ENCODE measurements at regions not wholly inside any gene's neighbourhood (a gene's known extent, or its start where the extent isn't known, plus 50 kb on each side); places are given as distances from the start of the nearest gene placed in this dataset.

DNA sequence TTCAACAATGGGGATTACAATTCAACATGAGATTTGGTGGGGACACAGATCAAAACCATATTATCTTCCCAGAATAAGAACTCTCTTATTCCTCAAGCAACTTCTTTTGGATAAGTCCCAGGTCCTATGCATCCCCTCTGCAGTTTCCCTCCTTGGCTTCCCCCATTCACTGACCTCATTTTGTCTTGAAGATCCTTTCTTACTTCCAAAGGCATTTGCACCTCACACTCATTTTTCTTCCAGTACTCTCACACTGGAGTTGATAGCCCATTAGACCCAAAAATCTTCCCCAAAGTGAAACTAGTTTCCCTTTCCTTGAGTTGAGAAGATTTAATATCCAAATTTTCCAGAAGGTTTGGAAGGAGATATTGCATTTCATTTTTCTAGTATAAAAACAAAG, 178.0 kb upstream of the DAPK1 start:
- DNase-seq (ENCODE audit: low spot score) (no peak), ATAC-seq (no peak)

DNA sequence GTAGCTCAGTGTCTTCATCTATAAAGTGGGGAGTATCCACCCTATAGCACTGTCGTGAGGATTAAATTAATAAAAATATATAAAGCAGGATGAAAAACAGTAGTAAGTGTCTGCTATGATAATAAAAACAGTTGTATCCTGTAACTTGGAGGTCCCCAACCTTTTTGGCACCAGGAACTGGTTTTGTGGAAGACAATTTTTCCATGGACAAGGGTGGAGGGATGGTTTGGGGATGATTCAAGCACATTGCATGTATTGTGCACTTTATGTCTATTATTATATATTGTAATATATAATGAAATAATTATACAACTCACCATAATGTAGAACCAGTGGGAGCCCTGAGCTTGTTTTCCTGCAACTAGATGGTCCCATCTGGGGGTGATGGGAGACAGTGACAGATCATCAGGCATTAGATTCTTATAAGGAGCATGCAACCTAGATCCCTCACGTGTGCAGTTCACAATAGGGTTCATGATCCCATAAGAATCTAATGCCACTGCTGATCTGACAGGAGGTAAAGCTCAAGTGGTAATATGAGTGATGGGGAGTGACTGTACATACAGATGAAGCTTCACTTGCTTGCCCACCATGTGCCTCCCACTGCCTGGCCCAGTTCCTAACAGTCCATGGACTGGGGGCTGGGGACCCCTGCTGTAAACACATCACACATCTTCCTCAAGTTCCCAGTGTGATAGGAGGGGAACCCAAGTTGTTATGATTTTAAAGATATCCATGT, 177.4 kb upstream of the DAPK1 start:
- no peak for ATAC-seq
- DNase-seq (ENCODE audit: low spot score), result no peak

DNA sequence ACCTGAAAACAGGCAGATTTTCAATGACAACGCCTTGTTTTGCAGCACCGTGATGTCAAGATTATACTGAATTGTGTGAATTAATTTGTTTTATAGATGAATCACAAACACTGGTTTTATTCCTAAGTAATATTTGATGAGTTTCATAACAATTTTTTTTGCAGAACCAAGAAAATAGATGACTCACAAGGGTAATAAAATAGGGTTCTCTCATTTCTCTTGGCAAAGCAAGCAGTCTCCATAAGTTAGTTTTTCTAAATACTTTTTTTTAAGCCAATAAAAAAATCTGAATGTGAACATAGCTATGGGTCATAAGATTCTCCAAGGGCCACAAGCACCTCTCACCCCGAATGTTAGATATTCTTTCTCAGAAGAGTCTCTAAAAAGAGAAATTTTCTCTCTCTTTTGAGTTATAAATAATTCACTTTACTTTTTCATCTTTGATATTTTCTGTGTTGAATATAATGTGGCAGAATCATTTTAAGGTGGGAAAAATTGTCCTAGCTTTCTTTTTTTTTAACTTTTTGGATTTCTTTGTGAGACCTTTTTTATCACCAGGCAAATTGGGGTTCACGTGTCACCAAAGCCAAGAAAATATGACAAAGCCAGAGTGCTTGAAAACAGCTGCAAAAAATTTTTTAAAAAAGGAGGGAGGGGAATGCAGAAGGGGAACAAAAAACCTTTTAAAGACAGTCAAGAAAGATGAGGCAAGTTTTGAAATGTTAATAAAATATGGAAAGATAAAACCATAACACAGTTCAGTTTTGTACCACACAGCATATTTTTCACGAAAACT, 174.6 kb upstream of the DAPK1 start:
- no peak for ATAC-seq
- DNase-seq (ENCODE audit: low spot score), result no peak

DNA sequence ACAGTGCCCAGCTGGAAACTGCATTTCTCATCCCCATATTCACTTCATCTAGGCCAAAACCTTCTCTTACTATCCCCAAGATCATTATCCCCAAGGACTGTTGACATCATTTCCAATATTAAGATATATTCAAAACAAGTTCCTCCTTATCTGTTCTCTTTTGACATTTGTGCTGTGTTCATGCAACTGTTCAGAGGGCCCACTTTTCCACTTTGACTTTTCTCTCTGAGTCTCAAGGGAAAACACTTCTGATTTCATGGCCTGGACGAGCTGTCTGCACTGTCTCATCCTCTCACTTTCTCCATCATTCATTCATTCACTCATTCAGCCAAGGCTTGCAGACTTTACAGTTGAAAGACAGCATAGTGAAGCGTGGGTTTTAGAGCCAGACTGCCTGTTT, 173.7 kb upstream of the DAPK1 start:
- no peak for ATAC-seq
- no peak for DNase-seq (ENCODE audit: low spot score)

GRCh38 chr9:87324613-87325194, 173.0 kb upstream of the DAPK1 start:
- ATAC-seq, result peak; percentile 98
- DNase-seq (ENCODE audit: low spot score), result no peak

DNA sequence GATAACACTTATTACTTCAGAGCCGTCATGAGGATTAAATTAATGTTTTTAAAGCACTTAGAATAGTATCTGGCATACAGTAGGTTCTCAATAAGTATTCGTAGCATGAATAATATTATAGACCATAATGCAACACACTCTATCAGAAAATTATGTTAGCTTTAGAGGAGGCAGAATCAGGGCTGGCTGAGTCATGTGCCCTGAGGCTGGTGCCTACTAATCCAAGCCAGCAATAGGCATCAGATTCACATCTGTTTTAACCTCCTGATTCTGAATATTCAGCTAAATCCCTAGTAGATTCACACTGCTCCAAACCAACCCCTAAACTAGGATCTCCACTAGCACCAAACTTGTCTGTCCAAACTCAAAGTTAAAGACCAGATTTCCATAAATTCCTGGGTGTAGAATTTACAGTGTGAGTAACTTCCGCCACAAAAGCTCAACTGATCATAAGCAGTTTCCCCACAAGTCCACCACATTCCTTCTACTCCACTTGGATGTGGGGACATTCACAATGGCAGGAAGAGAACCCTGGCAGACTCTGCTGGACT, 170.0 kb upstream of the DAPK1 start:
- no peak for DNase-seq (ENCODE audit: low spot score)
- no peak for ATAC-seq

GRCh38 chr9:87333802-87334201, 163.9 kb upstream of the DAPK1 start:
- DNase-seq (ENCODE audit: low spot score) (no peak), ATAC-seq (no peak)

GRCh38 chr9:87334366-87334765, 163.3 kb upstream of the DAPK1 start:
- ATAC-seq, result no peak

GRCh38 chr9:87336407-87336806, 161.3 kb upstream of the DAPK1 start:
- ATAC-seq (peak; percentile 61), DNase-seq (ENCODE audit: low spot score) (no peak)

More at GRCh38 chr9:87334366-87334765, 163.3 kb upstream of the DAPK1 start:
- no peak for DNase-seq (ENCODE audit: low spot score)

DNA sequence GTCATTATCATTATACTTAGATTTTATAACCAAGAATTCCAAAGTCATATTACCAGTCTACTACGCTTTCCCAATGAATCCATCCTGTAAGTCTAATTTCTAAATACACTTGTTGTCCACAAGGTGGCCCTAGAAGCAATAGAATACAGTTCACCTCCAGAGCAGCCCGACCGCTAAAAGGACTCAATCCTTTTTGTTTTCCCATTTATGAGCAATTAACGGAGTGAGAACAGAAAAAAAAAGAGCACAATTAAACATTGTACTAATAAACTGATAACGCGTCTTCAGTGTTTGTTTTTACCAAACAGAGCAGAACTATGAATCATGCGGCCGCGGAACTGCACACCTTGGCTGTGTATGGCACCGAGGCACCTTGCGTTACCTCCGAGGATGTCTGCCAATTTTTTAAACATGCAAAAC, 160.7 kb upstream of the DAPK1 start:
- ATAC-seq (peak; percentile 94), DNase-seq (ENCODE audit: low spot score) (peak; percentile 56)

- peak; percentile 80 for ATAC-seq
- peak; percentile 52 for DNase-seq (ENCODE audit: low spot score)
Observed at GRCh38 chr9:87337335-87338087, 160.2 kb upstream of the DAPK1 start.

DNA sequence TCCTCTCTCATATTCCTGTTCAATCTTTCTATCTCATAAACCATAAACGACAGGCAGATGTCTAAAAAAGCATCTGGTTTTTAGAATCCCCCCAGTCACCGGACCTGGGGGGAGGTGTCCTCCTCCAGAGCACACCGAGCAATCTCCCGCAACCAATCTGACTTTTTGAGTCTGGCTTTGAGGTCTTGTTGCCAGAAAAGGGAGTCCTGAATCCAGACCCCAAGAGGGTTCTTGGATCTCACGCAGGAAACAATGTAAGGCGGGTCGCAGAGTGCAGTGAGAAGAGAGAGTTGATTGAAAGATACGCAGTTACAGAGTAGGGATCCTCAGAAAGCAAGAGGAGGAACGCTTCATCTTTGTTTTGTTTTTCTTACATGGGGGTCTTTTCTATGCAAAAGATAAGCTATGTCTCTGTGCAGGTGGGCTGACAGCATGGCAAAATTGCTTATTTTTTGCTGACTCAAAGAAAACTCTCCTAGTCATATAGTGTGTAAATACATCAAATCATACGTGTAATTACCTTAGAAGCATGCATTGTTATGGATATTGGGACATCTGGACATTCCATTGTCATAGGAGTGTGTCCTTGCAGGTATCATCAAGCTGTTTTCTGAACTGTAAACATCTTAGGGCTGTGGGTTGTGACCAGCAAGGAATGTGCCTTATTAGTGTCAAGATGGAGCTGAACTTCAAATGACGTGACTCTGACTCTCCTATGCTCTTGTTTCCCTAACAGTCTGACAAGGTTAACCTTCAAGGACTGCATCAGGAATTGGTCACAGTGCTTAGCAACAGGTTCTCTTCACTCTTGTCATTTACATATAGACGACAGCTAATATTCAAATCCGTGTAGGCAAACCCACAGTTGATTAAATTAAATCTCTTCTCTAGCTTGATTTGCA, 159.3 kb upstream of the DAPK1 start:
- ATAC-seq, result no peak
- DNase-seq (ENCODE audit: low spot score), result no peak

DNA sequence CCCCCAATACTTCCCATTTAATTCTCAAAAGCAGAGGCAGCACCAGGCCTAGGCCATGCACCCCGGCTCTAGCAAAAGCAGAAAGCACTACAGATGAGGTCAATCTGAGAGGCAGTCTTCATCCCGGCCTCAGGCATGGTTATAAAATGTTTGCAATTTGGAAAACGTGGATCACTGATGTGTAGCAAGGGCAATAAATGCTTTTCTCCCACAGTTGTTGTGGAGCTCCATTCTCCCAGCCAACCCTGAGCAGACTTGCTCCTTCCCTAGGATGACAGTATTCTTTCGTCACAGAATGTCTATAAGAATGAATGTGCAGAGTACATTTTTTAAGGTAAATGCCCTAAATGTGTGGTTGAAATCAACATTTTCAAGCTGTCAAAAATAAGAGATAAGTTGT, 157.3 kb upstream of the DAPK1 start:
- no peak for DNase-seq (ENCODE audit: low spot score)
- ATAC-seq, result no peak

DNA sequence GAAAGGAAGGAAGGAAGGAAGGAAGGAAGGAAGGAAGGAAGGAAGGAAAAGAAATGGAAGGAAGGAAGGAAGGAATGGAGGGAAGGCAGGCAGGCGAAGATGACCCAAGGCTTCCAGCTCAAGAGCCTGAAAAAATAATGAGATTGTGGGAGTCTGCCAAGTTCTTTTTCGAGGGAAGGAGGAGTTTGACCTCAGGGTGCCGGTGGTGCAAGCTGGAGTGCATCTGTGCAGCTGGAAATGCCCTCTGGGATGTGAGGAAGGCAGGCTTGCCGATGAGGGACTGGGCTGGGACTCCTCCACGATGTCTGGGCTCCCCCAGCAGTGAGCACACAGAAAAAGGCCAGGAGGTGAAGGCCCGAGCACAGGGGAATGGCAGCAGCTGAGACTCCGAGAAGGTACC, 154.9 kb upstream of the DAPK1 start:
- ATAC-seq (peak; percentile 77), DNase-seq (ENCODE audit: low spot score) (no peak)

DNA sequence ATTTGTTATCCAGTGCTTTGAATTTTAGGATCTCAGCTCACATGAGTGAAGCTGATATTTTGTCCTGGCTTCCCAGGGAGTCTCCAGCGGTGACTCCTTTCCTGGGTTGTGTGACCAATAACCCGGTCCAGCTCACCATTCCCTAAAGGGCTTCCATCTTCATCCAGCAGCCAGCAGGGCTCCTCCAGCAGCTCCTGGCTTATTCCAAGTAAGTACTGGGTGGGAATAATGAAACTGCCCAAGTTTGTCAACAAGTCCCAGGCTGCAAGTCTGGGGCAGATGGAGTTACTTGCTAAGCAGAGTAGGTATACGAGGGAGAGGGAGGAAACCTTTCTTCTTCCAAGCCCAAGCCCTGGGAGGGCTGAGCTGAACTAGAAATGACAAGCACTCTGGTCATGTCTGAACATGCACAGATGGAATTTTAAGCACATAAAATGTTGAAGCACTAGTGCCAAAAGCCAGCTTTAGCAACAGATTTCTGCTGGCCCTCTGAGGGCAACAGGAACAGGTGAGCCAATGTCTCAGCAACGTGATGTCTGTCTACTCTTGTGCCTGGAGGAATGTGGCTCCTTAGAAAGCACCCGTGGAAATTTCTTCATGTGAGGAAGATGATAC, 153.7 kb upstream of the DAPK1 start:
- DNase-seq (ENCODE audit: low spot score) (no peak), ATAC-seq (no peak)

GRCh38 chr9:87346061-87346665, 151.5 kb upstream of the DAPK1 start:
- no peak for ATAC-seq
- no peak for DNase-seq (ENCODE audit: low spot score)

GRCh38 chr9:87350915-87351314, 146.8 kb upstream of the DAPK1 start:
- DNase-seq (ENCODE audit: low spot score) (no peak), ATAC-seq (no peak)

DNA sequence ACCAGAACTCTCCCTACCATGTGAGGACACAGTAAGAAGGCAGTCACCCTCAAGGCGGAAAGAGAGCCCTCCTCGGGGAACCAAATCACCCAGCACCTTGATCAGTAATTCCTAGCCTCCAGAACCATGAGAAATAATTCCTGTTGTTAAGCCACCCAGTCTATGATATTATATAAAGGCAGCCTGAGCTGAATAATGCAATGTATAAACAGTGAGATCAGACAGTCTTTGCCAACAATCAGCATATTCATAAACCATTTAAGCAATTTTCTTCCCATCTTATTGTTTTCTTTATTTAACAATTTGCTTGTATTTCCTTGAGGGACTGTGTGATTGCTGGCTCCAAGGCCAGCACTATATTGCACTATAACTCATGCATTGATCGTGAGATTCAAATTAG, 144.4 kb upstream of the DAPK1 start:
- ATAC-seq (no peak), DNase-seq (ENCODE audit: low spot score) (no peak)

GRCh38 chr9:87354147-87354546, 143.5 kb upstream of the DAPK1 start:
- ATAC-seq (no peak), DNase-seq (ENCODE audit: low spot score) (no peak)

Data from left lobe of liver (tissue), 2 donors.